K562 (cell line): ENCODE measurements at regions not wholly inside any gene's neighbourhood (a gene's known extent, or its start where the extent isn't known, plus 50 kb on each side); places are given as distances from the start of the nearest gene placed in this dataset.

Source experiments
- ATAC-seq: fragments of 200-7000 bp; cut with Tn5 transposase; 3 replicates; pipeline ENCODE4 v1.9.1; 2020; ENCODE audit warnings: moderate library complexity
- BruUV-seq: library from RNA; stranded (reverse); fragments of 400-500 nt; replicated peaks from 2 replicates; lab custom pipeline; 2021; lab: Mats Ljungman, UMichigan
- CTCF ChIA-PET: fragments of 300-600 bp; formaldehyde crosslinking; extraction: SDS; loops from one replicate; lab custom pipeline; 2021; ENCODE audit warnings: low intra/inter-chr PET ratio; lab: Yijun Ruan, JAX
- POLR2A ChIA-PET: fragments of 300-600, 350-650 bp; sonication (Branson Sonifier 250); formaldehyde crosslinking; extraction: SDS; loops from one replicate; lab custom pipeline; 2021; ENCODE audit warnings: antibody characterized with exemption, inconsistent platforms; lab: Yijun Ruan, JAX
- DNase-seq, 4 experiments: peaks; one replicate each; pipeline versions ENCODE4 v3.0.0 to v3.0.0-alpha.2; 2011 to 2018; ENCODE audit warnings: low spot score in 3 of 4, mixed read lengths in 3 of 4; ENCODE audit errors: extremely low read depth in 1 of 4
- FAIRE-seq: peaks from 2 replicates; lab custom pipeline; 2011; peaks lifted over from hg19 to GRCh38; lab: Jason Lieb, UNC
- H2AFZ ChIP-seq: 2 replicates; pipeline ENCODE4 v1.6.0; 2011; ENCODE audit warnings: low read depth, low read length, control low read depth, inconsistent platforms
- H3K27ac ChIP-seq: fragments of 200-600 bp; 3 replicates; pipeline ENCODE4 v1.8.0; 2011; ENCODE audit warnings: low read depth, mild to moderate bottlenecking, control low read depth, inconsistent platforms, low read length, moderate library complexity, mixed read lengths; ENCODE audit errors: extremely low read depth
- H3K27me3 ChIP-seq, 2 experiments: fragments of 300-600 bp in 1 of 2; 2 replicates in 1 of 2; 3 replicates in 1 of 2; pipeline versions ENCODE4 v1.6.0 to v1.8.0; 2011; ENCODE audit warnings: inconsistent platforms in 2 of 2, low read length in 2 of 2, mild to moderate bottlenecking in 1 of 2, mixed read lengths in 1 of 2, moderate library complexity in 1 of 2; ENCODE audit not compliant: control insufficient read depth in 2 of 2, insufficient read depth in 2 of 2
- H3K36me3 ChIP-seq: fragments of 300-600 bp; 3 replicates; pipeline ENCODE4 v1.8.0; 2011; ENCODE audit warnings: mild to moderate bottlenecking, low read length, inconsistent platforms; ENCODE audit not compliant: control insufficient read depth, insufficient read depth
- H3K4me1 ChIP-seq, 2 experiments: fragments of 200-600 bp in 1 of 2; replicated peaks in 1 of 2; 2 replicates in 1 of 2; 3 replicates in 1 of 2; pipeline versions ENCODE4 v1.5.1 to v1.8.0; 2011; ENCODE audit warnings: inconsistent platforms in 2 of 2, low read length in 2 of 2, mild to moderate bottlenecking in 1 of 2, mixed read lengths in 1 of 2, moderate library complexity in 1 of 2; ENCODE audit not compliant: control insufficient read depth in 2 of 2, insufficient read depth in 2 of 2
- H3K4me2 ChIP-seq: 2 replicates; pipeline ENCODE4 v1.6.1; 2011; ENCODE audit warnings: low read length, control low read depth, inconsistent platforms, mixed read lengths; ENCODE audit not compliant: insufficient read depth
- H3K4me3 ChIP-seq: fragments of 200-600 bp; sonication (generic), shearing (Covaris generic); 2 replicates; pipeline ENCODE4 v1.5.1; 2016; ENCODE audit warnings: control low read depth, inconsistent platforms
- H3K79me2 ChIP-seq: fragments of 200-600 bp; 3 replicates; pipeline ENCODE4 v1.8.0; 2011; ENCODE audit warnings: low read length, inconsistent platforms; ENCODE audit not compliant: control insufficient read depth, insufficient read depth
- H3K9ac ChIP-seq, 2 experiments: 2 replicates each; pipeline versions ENCODE4 v1.6.0 to v1.6.1; 2011; ENCODE audit warnings: low read depth in 2 of 2, low read length in 2 of 2, control low read depth in 1 of 2, inconsistent platforms in 1 of 2, mild to moderate bottlenecking in 1 of 2, mixed read lengths in 1 of 2; ENCODE audit not compliant: insufficient read depth in 1 of 2
- H3K9me1 ChIP-seq: one replicate; pipeline ENCODE4 v1.6.0; 2011; ENCODE audit warnings: inconsistent platforms, mild to moderate bottlenecking, low read length, moderate library complexity; ENCODE audit not compliant: control insufficient read depth, insufficient read depth
- H3K9me3 ChIP-seq: replicated peaks from 2 replicates; pipeline ENCODE4 v1.5.1; 2011; ENCODE audit warnings: low read depth, low read length, inconsistent platforms; ENCODE audit not compliant: control insufficient read depth, insufficient read depth
- H4K20me1 ChIP-seq: replicated peaks from 2 replicates; pipeline ENCODE4 v1.6.1; 2011; ENCODE audit warnings: low read length, inconsistent platforms, mixed read lengths; ENCODE audit not compliant: control insufficient read depth, insufficient read depth
- ATF6 ChIP-seq: sonication (generic); formaldehyde crosslinking; IDR thresholded peaks from 2 replicates; pipeline ENCODE4 v1.4.0; 2020; ENCODE audit warnings: mild to moderate bottlenecking, missing genetic modification reagents
- CCNT2 ChIP-seq: IDR thresholded peaks from 2 replicates; pipeline ENCODE4 v1.6.1; 2011; ENCODE audit warnings: borderline replicate concordance, low read depth, mild to moderate bottlenecking, moderate library complexity, mixed read lengths, low read length; ENCODE audit not compliant: insufficient read length; ENCODE audit errors: extremely low read depth
- GATA2 ChIP-seq: sonication (generic); formaldehyde crosslinking; IDR thresholded peaks from 2 replicates; pipeline ENCODE4 v1.4.0; 2020; ENCODE audit warnings: mild to moderate bottlenecking, missing genetic modification reagents
- ILK ChIP-seq: fragments of 450-650 bp; IDR thresholded peaks from 2 replicates; pipeline ENCODE4 v1.6.1; 2016; ENCODE audit warnings: missing genetic modification characterization, low read depth, mild to moderate bottlenecking, missing compliant biosample characterization, moderate library complexity, borderline replicate concordance
- KAT7 ChIP-seq: sonication (generic); formaldehyde crosslinking; IDR thresholded peaks from 2 replicates; pipeline ENCODE4 v1.8.0; 2022; ENCODE audit warnings: missing genetic modification reagents, mild to moderate bottlenecking, borderline replicate concordance
- RERE ChIP-seq: sonication (generic); formaldehyde crosslinking; IDR thresholded peaks from 2 replicates; pipeline ENCODE4 v1.8.0; 2023; ENCODE audit warnings: missing genetic modification reagents, mild to moderate bottlenecking, borderline replicate concordance
- SPI1 ChIP-seq: IDR thresholded peaks from 2 replicates; pipeline ENCODE4 v1.6.1; 2011; ENCODE audit warnings: low read depth, low read length, control low read depth, borderline replicate concordance
- TEAD1 ChIP-seq, 2 experiments: fragments of 450-650 bp in 1 of 2; sonication (generic) in 1 of 2; formaldehyde crosslinking; IDR thresholded peaks; 2 replicates each; pipeline versions ENCODE4 v1.4.0 to v1.8.0; 2020 to 2022; ENCODE audit warnings: mild to moderate bottlenecking in 2 of 2, missing genetic modification reagents in 1 of 2
- TFAM ChIP-seq: fragments of 250-450 bp; sonication (Bioruptor Pico); conservative IDR thresholded peaks from 2 replicates; pipeline ENCODE4 v1.5.0; 2021; ENCODE audit warnings: mild to moderate bottlenecking, moderate library complexity
- ZMIZ1 ChIP-seq, 2 experiments: fragments of 150-350 bp in 1 of 2; IDR thresholded peaks; 2 replicates each; pipeline ENCODE4 v1.6.1; 2012 to 2016; ENCODE audit warnings: low read depth in 2 of 2, low read length in 2 of 2, mild to moderate bottlenecking in 1 of 2, moderate library complexity in 1 of 2
- ZNF253 ChIP-seq: fragments of 250-450 bp; sonication (Bioruptor Pico); conservative IDR thresholded peaks from 2 replicates; pipeline ENCODE4 v1.6.1; 2021; ENCODE audit warnings: mild to moderate bottlenecking
- WGBS: fragments of 100-300 bp; shearing (Covaris generic); methylation state at CpG from one replicate; pipeline ENCODE4 v1.1.6; 2016; ENCODE audit warnings: low coverage, mixed read lengths; ENCODE audit not compliant: insufficient coverage; ENCODE audit errors: missing lambda C conversion rate; 5-methylcytosine and 5-hydroxymethylcytosine counted together
- in situ Hi-C: fragments of 300-500 bp; cut with MboI; formaldehyde crosslinking; loops from 4 replicates; pipeline ENCODE4 v1.15.0; 2018; ENCODE audit warnings: inconsistent platforms, mixed read lengths
- intact Hi-C: fragments of 100-400 bp; cut with micrococcal nuclease; formaldehyde crosslinking; loops from 2 replicates; pipeline ENCODE4 v1.14.2; 2022

GRCh38 chr2:40642237-40642636 lies 190.3 kb upstream of the SLC8A1 start:
- Histone ChIP-seq H3K4me1 (no peaks in the 10 kb centered on the region), H3K4me3 (no peak overlapping the region), H3K27ac (no peak overlapping the region), H3K27me3 (no peaks in the 10 kb centered on the region), H3K79me2 (no peaks in the 10 kb centered on the region), H3K4me2 (no peak overlapping the region), H3K36me3 (no peaks in the 10 kb centered on the region), H2AFZ (no peak overlapping the region), H3K9ac (no peak overlapping the region), H4K20me1 (no peaks in the 10 kb centered on the region), H3K9me3 (0 out of 2 replicates have a peak, but pooled peaks cover 1% of the 10 kb centered on the region), H3K9me1 (no peaks in the 10 kb centered on the region)
- WGBS, result 0% methylated on average over 1 of the region's 1 CpG
- intact Hi-C loops (no loop called here), in situ Hi-C loops (no loop called here)
- FAIRE-seq, result no peak
- ChIA-PET CTCF (no interaction called here), POLR2A (no interaction called here)
- TF ChIP-seq RERE (CRISPR knock-in tag) (no peak), ZMIZ1 (IDR thresholded peaks at IDR 0.05; ENCODE audit: low read depth in 2 of 2, low read length in 2 of 2) (no peak), KAT7 (no peak), SPI1 (no peak), CCNT2 (no peak), TEAD1 (CRISPR knock-in tag; IDR thresholded peaks at IDR 0.05) (no peak), ILK (no peak), ZNF253 (no peak), TFAM (CRISPR knock-in tag) (no peak), GATA2 (CRISPR knock-in tag) (no peak), ATF6 (CRISPR knock-in tag) (no peak)
- no TSS peak for BruUV-seq
- no peak for ATAC-seq
- DNase-seq, result no peak
